Neural cell (in vitro differentiated cells): ENCODE measurements at regions not wholly inside any gene's neighbourhood (a gene's known extent, or its start where the extent isn't known, plus 50 kb on each side); places are given as distances from the start of the nearest gene placed in this dataset.

Experiments used
- CTCF ChIP-seq: fragments of 450-650 bp; IDR thresholded peaks from 2 replicates; pipeline ENCODE4 v1.5.1; 2014; ENCODE audit warnings: antibody characterized with exemption, mild to moderate bottlenecking, moderate library complexity; ENCODE audit not compliant: poor library complexity, severe bottlenecking
- SMC3 ChIP-seq: fragments of 450-650 bp; conservative IDR thresholded peaks from 2 replicates; pipeline ENCODE4 v1.6.1; 2014; ENCODE audit warnings: antibody characterized with exemption, mild to moderate bottlenecking, moderate library complexity; ENCODE audit not compliant: poor library complexity

GRCh38 chr13:109880371-109881346 is 94.3 kb upstream of the IRS2 start:
- no peak for TF ChIP-seq SMC3
- TF ChIP-seq CTCF = no peak
